GM21528 (cell line): ENCODE measurements at regions not wholly inside any gene's neighbourhood (a gene's known extent, or its start where the extent isn't known, plus 50 kb on each side); places are given as distances from the start of the nearest gene placed in this dataset.

Experiments used
- ATAC-seq: cut with Tn5 transposase; IDR thresholded peaks from one replicate; pipeline ENCODE4 v1.9.1; 2021; ENCODE audit warnings: mild to moderate bottlenecking, moderate library complexity; ENCODE audit not compliant: unreplicated experiment, low FRiP score

GRCh38 chr10:131442271-131442670 lies 130.8 kb upstream of the TCERG1L start:
- no peak for ATAC-seq

GRCh38 chr10:131444286-131444685 lies 132.8 kb upstream of the TCERG1L start:
- no peak for ATAC-seq

GRCh38 chr10:131444862-131445461 lies 133.4 kb upstream of the TCERG1L start:
- no peak for ATAC-seq

- ATAC-seq: no peak
These were observed 134.1 kb upstream of the TCERG1L start for GRCh38 chr10:131445623-131446022.

- no peak for ATAC-seq
These were observed 134.7 kb upstream of the TCERG1L start for GRCh38 chr10:131446171-131446570.

GRCh38 chr10:131448171-131448570 lies 136.7 kb upstream of the TCERG1L start:
- no peak for ATAC-seq

GRCh38 chr10:131448883-131449282 lies 137.4 kb upstream of the TCERG1L start:
- ATAC-seq: no peak

- ATAC-seq: no peak
These were observed 138.8 kb upstream of the TCERG1L start for GRCh38 chr10:131450216-131450765.

- no peak for ATAC-seq
These were observed 140.0 kb upstream of the TCERG1L start for GRCh38 chr10:131451407-131452015.

- ATAC-seq: no peak
These were observed 141.6 kb upstream of the TCERG1L start for GRCh38 chr10:131452926-131453720.

GRCh38 chr10:131453721-131454634 lies 142.5 kb upstream of the TCERG1L start:
- no peak for ATAC-seq

- no peak for ATAC-seq
These were observed 144.9 kb upstream of the TCERG1L start for GRCh38 chr10:131456411-131456810.

- ATAC-seq: no peak
These were observed 149.6 kb upstream of the TCERG1L start for GRCh38 chr10:131461093-131461492.

GRCh38 chr10:131464789-131465188 lies 153.3 kb upstream of the TCERG1L start:
- ATAC-seq: no peak

GRCh38 chr10:131469551-131469950 lies 158.0 kb upstream of the TCERG1L start:
- no peak for ATAC-seq

GRCh38 chr10:131473645-131474044 lies 162.1 kb upstream of the TCERG1L start:
- no peak for ATAC-seq

- no peak for ATAC-seq
These were observed 162.9 kb upstream of the TCERG1L start for GRCh38 chr10:131474416-131474815.

GRCh38 chr10:131475043-131475442 lies 163.5 kb upstream of the TCERG1L start:
- ATAC-seq: no peak

- ATAC-seq: no peak
These were observed 164.3 kb upstream of the TCERG1L start for GRCh38 chr10:131475803-131476202.

- ATAC-seq: no peak
These were observed 166.1 kb upstream of the TCERG1L start for GRCh38 chr10:131477457-131478121.
